Gastrocnemius medialis (tissue), 4 donors: ENCODE measurements at regions not wholly inside any gene's neighbourhood (a gene's known extent, or its start where the extent isn't known, plus 50 kb on each side); places are given as distances from the start of the nearest gene placed in this dataset.
"Not testable (repeated sequence)": the region's sequence is repeated elsewhere in the genome, so short reads cannot be mapped to it uniquely, and the experiment has no call there.

ENCODE experiments used
- CTCF ChIP-seq, 5 experiments: fragments of 450-650 bp in 3 of 5; fragments of 200-600 bp in 2 of 5; sonication (generic) in 2 of 5; IDR thresholded peaks in 4 of 5; conservative IDR thresholded peaks in 1 of 5; 1 replicate in 4 of 5; 2 replicates in 1 of 5; pipeline ENCODE4 v1.5.1; 2016 to 2019; ENCODE audit warnings: antibody characterized with exemption in 5 of 5, mild to moderate bottlenecking in 3 of 5, moderate library complexity in 3 of 5
- POLR2A ChIP-seq, 2 donors: fragments of 450-650 bp; IDR thresholded peaks; one replicate each; pipeline ENCODE4 v1.6.1; 2017; ENCODE audit warnings: antibody characterized with exemption in 2 of 2, mild to moderate bottlenecking in 2 of 2, moderate library complexity in 2 of 2

GRCh38 chr1:182221367-182221766, 159.9 kb upstream of the ZNF648 start:
- not testable (repeated sequence) for TF ChIP-seq CTCF (IDR thresholded peaks at IDR 0.05 in 4 of 5, conservative IDR thresholded peaks at IDR 0.05 in 1 of 5); POLR2A (IDR thresholded peaks at IDR 0.05)
